CD4-positive, alpha-beta T cell treated with Interleukin-12 subunit alpha and Interleukin-12 subunit beta, for 1 hour (primary cell): ENCODE measurements at regions not wholly inside any gene's neighbourhood (a gene's known extent, or its start where the extent isn't known, plus 50 kb on each side); places are given as distances from the start of the nearest gene placed in this dataset.

Source experiments
- DNase-seq: peaks from one replicate; pipeline ENCODE4 v3.0.0-alpha.2; 2020

- DNase-seq, result no peak
Observed at GRCh38 chr4:1522606-1523005, 116.4 kb upstream of the NKX1-1 start.

DNA sequence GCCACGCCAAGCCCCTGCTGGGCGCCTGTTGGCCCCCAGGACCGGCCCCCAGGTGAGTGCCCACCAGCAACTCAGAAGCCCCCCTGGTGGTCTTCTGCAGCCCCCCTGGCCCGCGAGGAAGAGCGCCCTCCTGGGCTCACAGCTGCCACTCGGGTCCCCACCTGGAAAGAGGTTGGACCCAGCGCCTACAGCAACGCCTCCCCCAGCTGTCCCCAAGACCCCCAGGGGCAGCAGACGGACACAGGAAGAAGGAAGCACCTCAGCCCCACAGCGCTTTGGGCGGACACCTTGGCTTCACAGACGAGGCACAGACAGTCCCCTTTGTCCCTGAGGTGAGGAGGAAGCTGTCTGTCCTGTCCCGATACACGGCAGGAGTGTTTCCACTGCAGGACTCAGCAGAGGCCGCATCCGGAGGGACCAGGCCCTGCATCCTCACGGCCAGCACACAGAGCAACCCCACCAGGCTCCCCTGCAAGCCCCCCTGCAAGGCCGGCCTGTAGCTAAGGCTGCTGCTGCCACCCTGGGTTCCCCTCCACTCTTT lies 115.6 kb upstream of the NKX1-1 start:
- no peak for DNase-seq

GRCh38 chr4:1520795-1521576 lies 114.7 kb upstream of the NKX1-1 start:
- peak; percentile 7 for DNase-seq

DNA sequence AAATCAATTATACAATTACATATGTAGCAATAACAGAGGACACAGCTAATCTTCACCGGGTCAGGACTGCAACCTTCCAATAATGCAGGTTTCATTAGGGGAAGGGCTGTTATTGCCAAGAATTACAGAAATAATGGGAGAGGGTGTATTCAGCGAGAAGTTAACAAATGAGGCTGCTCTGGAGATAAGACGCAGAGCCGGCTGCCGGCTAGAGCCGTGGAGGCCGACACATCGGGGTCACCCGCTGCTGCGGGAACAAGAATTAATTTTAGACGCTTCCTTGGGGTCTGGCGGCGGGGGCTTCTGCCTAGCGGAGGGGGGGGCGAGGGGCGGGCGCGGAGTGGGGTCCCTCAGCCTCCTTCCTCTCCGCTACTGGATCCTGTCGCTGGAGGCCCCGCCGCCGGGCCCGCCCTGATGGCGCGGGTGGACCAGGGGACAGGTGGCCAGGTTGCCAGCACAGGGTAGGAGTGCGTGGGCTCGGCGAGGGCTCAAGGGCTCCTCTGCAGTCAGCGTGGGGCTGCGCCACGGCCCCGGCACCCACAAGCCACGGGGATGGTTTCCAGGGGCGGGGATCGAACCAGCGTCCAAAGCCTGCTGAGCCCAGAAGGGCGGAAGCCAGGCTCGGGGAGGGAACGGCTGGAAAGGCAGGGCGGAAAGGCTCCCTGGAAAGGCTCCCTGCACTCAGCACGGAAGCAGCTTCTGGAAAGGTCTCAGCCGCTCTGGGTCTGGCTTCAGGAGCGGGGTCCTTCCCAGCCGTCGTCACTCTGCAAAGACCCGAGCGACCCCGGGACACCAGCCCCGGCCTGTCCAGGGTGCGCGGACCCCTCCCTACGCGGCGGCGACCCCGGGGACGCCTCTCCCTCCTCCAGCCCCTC lies 113.8 kb upstream of the NKX1-1 start:
- DNase-seq, result no peak

DNA sequence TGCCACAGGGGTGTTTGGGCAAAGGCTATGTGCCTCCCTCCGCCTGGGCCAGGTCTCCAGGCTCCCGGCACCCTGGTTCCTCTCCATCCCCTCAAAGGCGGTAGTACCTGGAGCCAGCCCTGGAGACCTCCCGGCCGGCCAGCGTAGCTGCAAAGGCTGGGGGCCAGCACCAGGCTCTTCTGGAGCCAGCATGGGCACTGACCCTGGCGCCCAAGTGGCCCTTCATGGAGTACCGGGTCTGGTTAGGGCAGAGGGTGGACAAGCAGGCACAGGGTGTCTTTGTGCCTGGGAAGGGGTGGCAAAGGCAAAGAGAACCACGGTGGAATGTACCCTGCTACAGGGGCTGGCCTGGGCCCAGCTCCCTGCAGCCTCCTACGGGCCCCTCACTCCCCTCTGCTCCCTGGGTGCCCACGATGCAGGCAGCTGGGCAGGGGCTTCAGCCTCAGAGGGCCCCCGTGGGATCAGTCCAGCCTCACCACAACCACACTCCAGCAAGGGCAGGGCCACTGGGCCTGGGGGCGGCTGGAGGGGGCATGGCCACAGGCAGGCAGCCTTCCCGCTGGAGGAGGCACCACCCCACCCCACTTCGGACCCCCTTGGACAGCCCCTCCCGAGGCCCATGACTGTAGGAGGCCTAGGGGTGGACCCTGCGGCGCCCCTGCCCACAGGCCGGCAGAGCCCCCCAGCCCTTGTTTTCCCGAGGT lies 112.9 kb upstream of the NKX1-1 start:
- DNase-seq, result no peak

GRCh38 chr4:1517592-1518411 lies 111.6 kb upstream of the NKX1-1 start:
- DNase-seq, result no peak

DNA sequence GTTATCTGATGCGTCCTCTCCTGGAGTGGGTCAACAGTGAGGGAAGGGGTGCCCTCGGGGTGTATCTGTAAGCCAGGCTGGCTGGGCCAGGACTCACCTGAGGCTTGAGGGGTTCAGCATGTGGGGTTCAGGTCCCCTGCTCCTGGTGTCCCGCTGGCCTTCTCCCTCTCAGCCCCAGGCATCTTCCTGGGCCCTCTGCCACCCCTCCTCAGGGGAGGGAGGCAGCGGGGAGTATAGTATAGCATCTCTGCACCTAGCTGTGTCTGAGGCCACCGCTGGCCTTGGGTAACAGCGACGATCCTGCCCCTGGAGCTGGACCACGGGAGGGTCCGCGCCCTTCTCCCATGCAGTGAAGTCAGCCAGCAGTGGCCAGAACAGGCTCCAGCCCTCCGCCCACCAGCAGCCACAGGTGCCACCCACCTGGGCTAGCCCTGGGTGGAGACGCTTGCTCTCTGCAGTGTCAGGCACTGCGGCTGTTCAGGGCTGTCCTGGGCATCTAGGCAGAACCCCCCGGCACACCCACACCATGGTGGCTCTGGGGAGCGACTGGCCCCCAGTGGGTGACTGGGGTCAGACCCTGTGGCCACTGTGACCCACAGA lies 110.7 kb upstream of the NKX1-1 start:
- DNase-seq, result no peak

GRCh38 chr4:1516261-1516660 lies 110.0 kb upstream of the NKX1-1 start:
- DNase-seq, result no peak

DNA sequence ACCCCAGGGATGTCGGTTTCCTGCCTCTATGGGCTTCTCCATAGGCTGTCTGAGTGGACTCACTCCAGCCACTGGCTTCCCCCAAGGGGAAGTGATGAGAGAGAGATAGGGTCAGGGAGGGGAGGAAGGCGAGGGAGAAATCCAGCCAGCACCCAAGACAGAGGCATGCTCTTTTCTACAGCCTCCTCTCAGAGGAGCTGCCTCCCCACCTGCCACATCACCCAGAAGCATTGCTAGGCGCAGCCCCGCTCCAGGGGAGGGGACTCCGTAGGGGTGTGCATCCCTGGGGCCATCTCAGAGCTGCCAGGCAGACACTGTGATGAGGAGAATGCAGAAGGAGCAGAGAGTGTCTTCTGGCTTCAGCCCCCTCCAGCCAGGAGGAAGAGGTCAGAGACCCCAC lies 109.5 kb upstream of the NKX1-1 start:
- DNase-seq, result no peak

GRCh38 chr4:1515156-1515555 lies 108.9 kb upstream of the NKX1-1 start:
- no peak for DNase-seq

DNA sequence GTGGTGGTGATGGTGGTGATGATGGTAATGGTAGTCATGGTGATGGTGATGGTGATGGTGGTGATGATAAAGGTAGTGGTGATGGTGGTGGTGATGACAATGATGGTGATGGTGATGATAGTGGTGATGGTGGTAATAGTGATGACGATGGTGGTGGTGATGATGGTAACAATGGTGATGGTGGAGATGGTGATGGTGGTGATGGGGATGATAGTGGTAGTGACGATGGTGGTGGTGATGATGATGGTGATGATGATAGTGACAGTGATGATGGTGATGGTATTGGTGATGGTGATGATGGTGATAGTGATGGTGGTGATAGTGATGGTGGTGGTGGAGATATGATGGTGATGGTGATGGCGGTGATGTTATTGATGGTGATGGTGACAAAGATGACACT lies 108.4 kb upstream of the NKX1-1 start:
- DNase-seq, result no peak

GRCh38 chr4:1513936-1514483 lies 107.8 kb upstream of the NKX1-1 start:
- DNase-seq, result no peak

DNA sequence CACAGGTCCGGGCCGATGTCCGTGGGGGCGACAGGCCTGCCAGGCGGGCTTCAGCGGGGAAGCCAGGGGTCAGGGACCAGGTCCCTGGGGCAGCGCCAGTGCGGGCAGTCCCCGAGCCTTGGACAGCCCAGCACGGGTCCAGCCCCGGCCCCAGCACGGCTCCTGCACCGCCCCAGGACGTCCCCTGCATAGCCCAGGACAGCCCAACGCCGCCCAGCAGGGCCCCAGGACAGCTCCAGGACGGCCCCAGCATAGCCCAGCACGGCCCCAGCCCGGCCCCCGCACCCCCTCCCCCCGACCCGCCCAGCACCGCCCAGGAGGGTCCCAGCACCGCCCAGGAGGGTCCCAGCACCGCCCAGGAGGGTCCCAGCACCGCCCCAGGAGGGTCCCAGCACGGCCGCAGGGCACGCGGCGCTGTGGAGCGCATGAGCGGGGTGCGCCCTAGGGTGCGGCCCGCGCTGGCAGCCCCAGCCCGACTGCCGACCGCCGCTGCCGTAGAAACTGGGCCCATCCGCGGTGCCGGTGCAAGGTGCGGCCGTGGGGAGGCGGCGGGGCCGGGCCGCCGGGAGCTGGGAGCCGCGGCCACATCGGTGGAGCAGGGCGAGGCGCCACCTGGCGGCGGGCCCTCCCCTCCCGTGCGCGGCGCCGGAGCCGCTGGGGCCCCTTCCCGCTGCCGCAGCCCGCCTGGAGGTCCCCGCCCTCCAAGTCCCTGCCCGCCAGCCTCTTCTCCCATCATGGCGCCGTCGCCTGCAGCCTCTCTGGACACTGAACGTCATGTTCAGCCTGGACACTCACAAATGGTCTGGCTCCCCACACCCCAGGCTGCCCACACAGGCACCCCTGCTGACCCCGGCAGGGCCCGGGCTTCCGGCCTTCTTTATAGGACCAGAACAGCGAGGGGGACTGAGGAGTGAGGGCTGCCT lies 106.8 kb upstream of the NKX1-1 start:
- DNase-seq, result peak; percentile 52

GRCh38 chr4:1512051-1512737 lies 106.0 kb upstream of the NKX1-1 start:
- no peak for DNase-seq

DNA sequence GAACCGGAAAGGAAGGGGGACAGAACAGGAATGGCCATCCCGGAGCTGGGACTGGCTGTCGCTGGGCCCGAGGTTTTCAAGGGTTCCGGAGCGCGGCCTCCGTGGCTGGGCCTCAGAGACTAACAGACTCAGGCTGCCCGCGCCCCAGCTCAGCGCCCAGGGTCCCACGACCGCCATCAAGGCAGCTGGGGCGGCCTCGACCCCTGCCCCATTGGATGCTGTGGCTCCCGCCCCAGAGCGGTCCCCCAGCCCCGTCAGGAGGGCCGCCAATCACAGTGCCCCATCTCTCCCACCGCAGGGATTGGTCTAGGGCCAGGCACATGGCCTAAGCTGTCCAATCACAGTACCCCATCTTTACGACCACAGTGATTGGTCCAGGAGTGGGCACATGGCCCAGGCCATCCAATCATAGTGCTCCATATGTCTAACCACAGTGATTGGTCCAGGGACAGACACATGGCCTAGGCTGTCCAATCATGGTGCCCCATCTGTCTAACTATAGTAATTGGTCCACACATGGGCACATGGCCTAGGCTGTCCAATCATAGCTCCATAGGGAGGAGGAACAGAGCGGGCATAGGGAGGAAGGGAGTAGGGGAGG lies 105.3 kb upstream of the NKX1-1 start:
- DNase-seq, result peak; percentile 40

GRCh38 chr4:1510931-1511330 lies 104.7 kb upstream of the NKX1-1 start:
- no peak for DNase-seq

- DNase-seq, result no peak
Observed at GRCh38 chr4:1509366-1509765, 103.1 kb upstream of the NKX1-1 start.

GRCh38 chr4:1508161-1509160 lies 102.2 kb upstream of the NKX1-1 start:
- DNase-seq, result no peak
